ENCODE measurements at regions not wholly inside any gene's neighbourhood (a gene's known extent, or its start where the extent isn't known, plus 50 kb on each side); places are given as distances from the start of the nearest gene placed in this dataset.

DNA sequence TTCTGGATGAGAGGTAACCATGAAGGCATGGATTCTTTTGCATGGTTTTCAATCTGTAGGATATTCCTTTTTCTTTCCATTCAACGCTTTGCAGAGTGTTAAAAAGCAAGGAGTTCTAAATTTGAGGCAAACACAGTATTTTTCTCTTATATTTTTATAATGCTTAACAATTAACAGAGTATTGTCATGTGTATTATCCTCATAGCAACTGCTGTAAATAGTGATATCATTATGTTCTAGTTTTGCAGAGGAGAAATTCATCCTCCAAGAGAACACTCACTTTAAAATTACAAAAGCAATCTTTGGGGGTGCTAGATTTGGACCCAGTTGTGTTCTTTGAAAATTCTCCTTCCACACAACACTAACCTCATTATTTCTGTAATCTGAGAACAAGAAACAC is 58.7 kb downstream of the RDH14 start:
- ChIA-PET RAD21 (ENCODE audit: unreplicated experiment) (no interaction called here), SMC1A (ENCODE audit: uncharacterized antibody, unreplicated experiment) (no interaction called here), POLR2A (no interaction called here), CTCF (no interaction called here)
- no TSS peak for BruUV-seq (replicated peaks)
- FAIRE-seq (no peak), DNase-seq (ENCODE audit: low read depth, low spot score) (no peak), ATAC-seq (no peak)
- Histone ChIP-seq H3K36me3 (ENCODE audit: control insufficient read depth in 2 of 2, insufficient read depth in 2 of 2, low read length in 1 of 2) (no peaks in the 10 kb centered on the region), H3K27me3 (replicated peaks in 1 of 2; ENCODE audit: control insufficient read depth in 2 of 2, insufficient read depth in 2 of 2, low read length in 1 of 2) (no peaks in the 10 kb centered on the region; a peak in 1 of 4 replicates), H3K4me3 (no peak overlapping the region), H3K9me3 (replicated peaks; ENCODE audit: control insufficient read depth, insufficient read depth, low read length) (no peaks in the 10 kb centered on the region), H4K20me1 (ENCODE audit: control insufficient read depth, insufficient read depth) (no peaks in the 10 kb centered on the region), H3K9ac (ENCODE audit: control insufficient read depth, insufficient read depth, low read length) (no peak overlapping the region), H3K27ac (ENCODE audit: control insufficient read depth, insufficient read depth) (no peak overlapping the region), H3K4me2 (ENCODE audit: control insufficient read depth, insufficient read depth) (no peak overlapping the region), H3K79me2 (ENCODE audit: control insufficient read depth, insufficient read depth, low read length) (no peaks in the 10 kb centered on the region), H3K4me1 (ENCODE audit: control insufficient read depth, insufficient read depth, low read length) (no peaks in the 10 kb centered on the region), H2AFZ (ENCODE audit: control insufficient read depth, low read depth, low read length) (no peak overlapping the region)
- intact Hi-C loops (cut with micrococcal nuclease; ENCODE audit: unreplicated experiment) (no loop called here), in situ Hi-C loops (cut with MboI) (no loop called here)
- TF ChIP-seq RAD51 (IDR thresholded peaks at IDR 0.05), result no peak
- TF ChIP-seq MYB (IDR thresholded peaks at IDR 0.05; ENCODE audit: borderline replicate concordance, low read depth, low read length), result no peak
- 0% methylated on average over 1 of the region's 1 CpG for WGBS (ENCODE audit: insufficient coverage, insufficient replicate concordance, low lambda C conversion rate, missing lambda C conversion rate)

DNA sequence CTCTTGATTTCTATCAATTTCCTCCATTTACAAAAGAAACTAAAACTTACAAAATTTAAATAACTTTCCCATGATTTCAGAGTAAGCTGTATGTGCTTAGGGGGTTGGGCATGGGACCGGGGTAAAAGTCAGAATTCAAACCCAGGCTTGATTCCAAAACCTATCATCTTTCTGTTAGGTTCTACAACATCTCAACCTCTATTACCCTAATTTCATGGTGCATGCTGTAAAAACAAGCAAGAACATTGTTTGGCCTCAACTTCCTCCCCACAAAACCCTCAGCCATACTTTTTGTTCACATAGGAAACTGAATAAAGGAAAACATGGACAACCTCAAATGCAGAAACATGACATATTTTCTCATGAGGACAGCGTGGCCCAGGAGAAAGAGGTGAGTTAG is 59.3 kb downstream of the RDH14 start:
- no peak overlapping the region for H3K9ac ChIP-seq (ENCODE audit: control insufficient read depth, insufficient read depth, low read length)
- in situ Hi-C loops (cut with MboI), result no loop called here
- CTCF ChIA-PET, result no interaction called here
- no peak overlapping the region for H3K4me3 ChIP-seq
- no peak for DNase-seq (ENCODE audit: low read depth, low spot score)
- H3K36me3 ChIP-seq (ENCODE audit: control insufficient read depth in 2 of 2, insufficient read depth in 2 of 2, low read length in 1 of 2), result no peaks in the 10 kb centered on the region
- no peaks in the 10 kb centered on the region for H4K20me1 ChIP-seq (ENCODE audit: control insufficient read depth, insufficient read depth)
- H3K27me3 ChIP-seq (replicated peaks in 1 of 2; ENCODE audit: control insufficient read depth in 2 of 2, insufficient read depth in 2 of 2, low read length in 1 of 2), result no peaks in the 10 kb centered on the region; a peak in 1 of 4 replicates
- RAD21 ChIA-PET (ENCODE audit: unreplicated experiment), result no interaction called here
- H3K27ac ChIP-seq (ENCODE audit: control insufficient read depth, insufficient read depth), result no peak overlapping the region
- WGBS (ENCODE audit: insufficient coverage, insufficient replicate concordance, low lambda C conversion rate, missing lambda C conversion rate), result 14% methylated on average over 2 of the region's 2 CpGs
- POLR2A ChIA-PET, result no interaction called here
- H3K4me1 ChIP-seq (ENCODE audit: control insufficient read depth, insufficient read depth, low read length), result no peaks in the 10 kb centered on the region
- SMC1A ChIA-PET (ENCODE audit: uncharacterized antibody, unreplicated experiment), result no interaction called here
- intact Hi-C loops (cut with micrococcal nuclease; ENCODE audit: unreplicated experiment), result no loop called here
- ATAC-seq, result no peak
- H2AFZ ChIP-seq (ENCODE audit: control insufficient read depth, low read depth, low read length), result no peak overlapping the region
- BruUV-seq (replicated peaks), result no TSS peak
- no peak for FAIRE-seq
- no peak overlapping the region for H3K4me2 ChIP-seq (ENCODE audit: control insufficient read depth, insufficient read depth)
- TF ChIP-seq, protein P1, sequence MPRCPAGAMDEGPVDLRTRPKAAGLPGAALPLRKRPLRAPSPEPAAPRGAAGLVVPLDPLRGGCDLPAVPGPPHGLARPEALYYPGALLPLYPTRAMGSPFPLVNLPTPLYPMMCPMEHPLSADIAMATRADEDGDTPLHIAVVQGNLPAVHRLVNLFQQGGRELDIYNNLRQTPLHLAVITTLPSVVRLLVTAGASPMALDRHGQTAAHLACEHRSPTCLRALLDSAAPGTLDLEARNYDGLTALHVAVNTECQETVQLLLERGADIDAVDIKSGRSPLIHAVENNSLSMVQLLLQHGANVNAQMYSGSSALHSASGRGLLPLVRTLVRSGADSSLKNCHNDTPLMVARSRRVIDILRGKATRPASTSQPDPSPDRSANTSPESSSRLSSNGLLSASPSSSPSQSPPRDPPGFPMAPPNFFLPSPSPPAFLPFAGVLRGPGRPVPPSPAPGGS (IDR thresholded peaks at IDR 0.05; ENCODE audit: borderline replicate concordance, insufficient read depth, low read depth, low read length, poor library complexity, severe bottlenecking), result no peak
- TF ChIP-seq SMARCA5 (IDR thresholded peaks at IDR 0.05), result no peak
- no peaks in the 10 kb centered on the region for H3K9me3 ChIP-seq (replicated peaks; ENCODE audit: control insufficient read depth, insufficient read depth, low read length)
- no peaks in the 10 kb centered on the region for H3K79me2 ChIP-seq (ENCODE audit: control insufficient read depth, insufficient read depth, low read length)
